Body of pancreas (tissue), 4 donors: ENCODE measurements at regions not wholly inside any gene's neighbourhood (a gene's known extent, or its start where the extent isn't known, plus 50 kb on each side); places are given as distances from the start of the nearest gene placed in this dataset.

Experiments used
- ATAC-seq: fragments of 150-250 bp; one replicate; pipeline ENCODE4 v1.9.1; 2016
- DNase-seq, 4 donors: peaks; one replicate each; pipeline ENCODE4 v3.0.0-alpha.2; 2019
- H3K27ac ChIP-seq, 4 donors: fragments of 200-600 bp; sonication (generic); 1 replicate in 3 of 4; 2 replicates in 1 of 4; pipeline versions ENCODE4 v1.5.1 to v1.6.1; 2016 to 2019; ENCODE audit warnings: mild to moderate bottlenecking in 1 of 4, mixed read lengths in 1 of 4, moderate library complexity in 1 of 4
- H3K27me3 ChIP-seq, 2 donors: fragments of 200-600 bp; sonication (generic); one replicate each; pipeline ENCODE4 v1.6.0; 2016; ENCODE audit warnings: mild to moderate bottlenecking in 1 of 2
- H3K36me3 ChIP-seq, 2 donors: fragments of 200-600 bp; sonication (generic); replicated peaks in 1 of 2; 2 replicates each; pipeline ENCODE4 v1.5.1; 2016; ENCODE audit warnings: low read depth in 2 of 2; ENCODE audit not compliant: insufficient read depth in 1 of 2
- H3K4me1 ChIP-seq: fragments of 200-600 bp; sonication (generic); one replicate; pipeline ENCODE4 v1.6.0; 2016
- H3K4me3 ChIP-seq, 2 donors: fragments of 200-600 bp; sonication (generic); 1 replicate in 1 of 2; 2 replicates in 1 of 2; pipeline ENCODE4 v1.5.1; 2016 to 2019
- H3K9me3 ChIP-seq, 3 donors: fragments of 200-600 bp; sonication (generic); 1 replicate in 2 of 3; 2 replicates in 1 of 3; pipeline ENCODE4 v1.5.1; 2016
- CTCF ChIP-seq, 7 experiments: fragments of 450-650 bp in 4 of 7; fragments of 200-600 bp in 3 of 7; sonication (generic) in 3 of 7; IDR thresholded peaks; one replicate each; pipeline ENCODE4 v1.5.1; 2016 to 2019; ENCODE audit warnings: antibody characterized with exemption in 7 of 7
- POLR2A ChIP-seq, 3 donors: fragments of 450-650 bp; IDR thresholded peaks; one replicate each; pipeline ENCODE4 v1.6.1; 2016; ENCODE audit warnings: antibody characterized with exemption in 3 of 3, mild to moderate bottlenecking in 2 of 3
- WGBS, 2 donors: methylation state at CpG; one replicate each; pipeline ENCODE4 v1.1.5; 2017; 5-methylcytosine and 5-hydroxymethylcytosine counted together
- intact Hi-C: fragments of 100-400 bp; cut with DNase I; formaldehyde crosslinking; loops from one replicate; pipeline ENCODE4 v1.15.1; 2023

GRCh38 chr6:82720992-82721391 is 344.6 kb downstream of the UBE3D start:
- Histone ChIP-seq H3K36me3 (no peaks in the 10 kb centered on the region), H3K27me3 (no peaks in the 10 kb centered on the region), H3K4me1 (no peaks in the 10 kb centered on the region), H3K9me3 (no peaks in the 10 kb centered on the region), H3K4me3 (no peak overlapping the region), H3K27ac (no peak overlapping the region)
- intact Hi-C loops, result no loop called here
- DNase-seq (no peak), ATAC-seq (no peak)
- WGBS, 2 donors, result 54 to 56% methylated on average over 4 of the region's 4 CpGs
- TF ChIP-seq POLR2A (IDR thresholded peaks at IDR 0.05) (no peak), CTCF (IDR thresholded peaks at IDR 0.05) (no peak)

GRCh38 chr6:82735790-82736189 is 329.9 kb downstream of the UBE3D start:
- TF ChIP-seq CTCF (IDR thresholded peaks at IDR 0.05) (no peak), POLR2A (IDR thresholded peaks at IDR 0.05) (no peak)
- H3K27ac ChIP-seq, result no peak overlapping the region
- no peak overlapping the region for H3K4me3 ChIP-seq
- intact Hi-C loops, result no loop called here
- WGBS, 2 donors, result 68 to 73% methylated on average over 4 of the region's 4 CpGs
- no peaks in the 10 kb centered on the region for H3K9me3 ChIP-seq
- ATAC-seq, result no peak
- H3K36me3 ChIP-seq, result no peaks in the 10 kb centered on the region
- no peaks in the 10 kb centered on the region for H3K4me1 ChIP-seq
- H3K27me3 ChIP-seq, result no peaks in the 10 kb centered on the region
- DNase-seq, result no peak

GRCh38 chr6:82737965-82738364 is 327.7 kb downstream of the UBE3D start:
- intact Hi-C loops, result no loop called here
- ATAC-seq, result no peak
- DNase-seq, result no peak
- TF ChIP-seq POLR2A (IDR thresholded peaks at IDR 0.05) (no peak), CTCF (IDR thresholded peaks at IDR 0.05) (no peak)
- Histone ChIP-seq H3K9me3 (no peaks in the 10 kb centered on the region), H3K4me3 (no peak overlapping the region), H3K27ac (no peak overlapping the region), H3K27me3 (no peaks in the 10 kb centered on the region), H3K36me3 (no peaks in the 10 kb centered on the region), H3K4me1 (no peaks in the 10 kb centered on the region)
- WGBS, 2 donors, result 78 to 97% methylated on average over 1 of the region's 1 CpG

- no peaks in the 10 kb centered on the region for H3K36me3 ChIP-seq
- H3K27ac ChIP-seq, result no peak overlapping the region
- no peaks in the 10 kb centered on the region for H3K9me3 ChIP-seq
- no peaks in the 10 kb centered on the region for H3K27me3 ChIP-seq
- ATAC-seq (no peak), DNase-seq (no peak)
- no peak for TF ChIP-seq POLR2A (IDR thresholded peaks at IDR 0.05)
- no peak for TF ChIP-seq CTCF (IDR thresholded peaks at IDR 0.05)
- 16 to 19% methylated on average over 1 of the region's 1 CpG for WGBS, 2 donors
- intact Hi-C loops, result no loop called here
- no peaks in the 10 kb centered on the region for H3K4me1 ChIP-seq
- H3K4me3 ChIP-seq, result no peak overlapping the region
These were observed 326.9 kb downstream of the UBE3D start for GRCh38 chr6:82738773-82739172.

GRCh38 chr6:82739303-82739702 is 326.3 kb downstream of the UBE3D start:
- intact Hi-C loops, result no loop called here
- no peak overlapping the region for H3K4me3 ChIP-seq
- no peaks in the 10 kb centered on the region for H3K4me1 ChIP-seq
- DNase-seq (no peak), ATAC-seq (no peak)
- H3K9me3 ChIP-seq, result no peaks in the 10 kb centered on the region
- no peaks in the 10 kb centered on the region for H3K27me3 ChIP-seq
- WGBS, 2 donors, result 4% methylated on average over 1 of the region's 1 CpG
- no peak overlapping the region for H3K27ac ChIP-seq
- H3K36me3 ChIP-seq, result no peaks in the 10 kb centered on the region
- TF ChIP-seq CTCF (IDR thresholded peaks at IDR 0.05), result no peak
